ENCODE measurements at regions not wholly inside any gene's neighbourhood (a gene's known extent, or its start where the extent isn't known, plus 50 kb on each side); places are given as distances from the start of the nearest gene placed in this dataset.
A peak's percentile ranks its signal among the peaks of the same experiment; 100 is the strongest.

GRCh38 chr6:27761391-27761790, 150.8 kb downstream of the OR2B2 start:
- peaks cover 96% of the 10 kb centered on the region for H3K27me3 ChIP-seq (ENCODE audit: insufficient read depth, low read length)
- H3K27ac ChIP-seq (ENCODE audit: low read length), result no peak overlapping the region
- H3K9ac ChIP-seq (ENCODE audit: low read depth, low read length), result no peak overlapping the region
- H3K36me3 ChIP-seq (ENCODE audit: insufficient read depth, low read depth, low read length), result no peaks in the 10 kb centered on the region
- no peak overlapping the region for H3K4me3 ChIP-seq (ENCODE audit: low read length)
- H3K9me3 ChIP-seq (ENCODE audit: insufficient read depth, low read depth, low read length), result no peaks in the 10 kb centered on the region
- H3K4me1 ChIP-seq (ENCODE audit: insufficient read depth, low read length), result peaks cover 11% of the 10 kb centered on the region; the same call in 1 of the 2 replicates

- H3K4me1 ChIP-seq (ENCODE audit: insufficient read depth, low read length), result peaks cover 11% of the 10 kb centered on the region; the same call in 1 of the 2 replicates
- H3K9ac ChIP-seq (ENCODE audit: low read depth, low read length), result no peak overlapping the region
- H3K9me3 ChIP-seq (ENCODE audit: insufficient read depth, low read depth, low read length), result no peaks in the 10 kb centered on the region
- no peak overlapping the region for H3K4me3 ChIP-seq (ENCODE audit: low read length)
- H3K27ac ChIP-seq (ENCODE audit: low read length), result no peak overlapping the region
- peaks cover 96% of the 10 kb centered on the region for H3K27me3 ChIP-seq (ENCODE audit: insufficient read depth, low read length)
- no peaks in the 10 kb centered on the region for H3K36me3 ChIP-seq (ENCODE audit: insufficient read depth, low read depth, low read length)
Measured at GRCh38 chr6:27760464-27760863, 151.7 kb downstream of the OR2B2 start.

GRCh38 chr6:27759930-27760329, 152.3 kb downstream of the OR2B2 start:
- no peak overlapping the region for H3K27ac ChIP-seq (ENCODE audit: low read length)
- H3K27me3 ChIP-seq (ENCODE audit: insufficient read depth, low read length), result peaks cover 96% of the 10 kb centered on the region
- no peak overlapping the region for H3K9ac ChIP-seq (ENCODE audit: low read depth, low read length)

GRCh38 chr6:27758491-27758890, 153.7 kb downstream of the OR2B2 start:
- H3K4me1 ChIP-seq (ENCODE audit: insufficient read depth, low read length), result peaks cover 11% of the 10 kb centered on the region; the same call in 1 of the 2 replicates
- no peaks in the 10 kb centered on the region for H3K9me3 ChIP-seq (ENCODE audit: insufficient read depth, low read depth, low read length)
- no peak overlapping the region for H3K9ac ChIP-seq (ENCODE audit: low read depth, low read length)
- no peaks in the 10 kb centered on the region for H3K36me3 ChIP-seq (ENCODE audit: insufficient read depth, low read depth, low read length)
- peak overlapping the region; percentile 35; the same call in 1 of the 2 replicates for H3K4me3 ChIP-seq (ENCODE audit: low read length)
- H3K27me3 ChIP-seq (ENCODE audit: insufficient read depth, low read length), result peaks cover 91% of the 10 kb centered on the region
- no peak overlapping the region for H3K27ac ChIP-seq (ENCODE audit: low read length)

More at GRCh38 chr6:27759930-27760329, 152.3 kb downstream of the OR2B2 start:
- Histone ChIP-seq H3K9me3 (ENCODE audit: insufficient read depth, low read depth, low read length) (no peaks in the 10 kb centered on the region), H3K36me3 (ENCODE audit: insufficient read depth, low read depth, low read length) (no peaks in the 10 kb centered on the region), H3K4me1 (ENCODE audit: insufficient read depth, low read length) (peaks cover 11% of the 10 kb centered on the region; the same call in 1 of the 2 replicates), H3K4me3 (ENCODE audit: low read length) (no peak overlapping the region)

GRCh38 chr6:27757307-27757706, 154.9 kb downstream of the OR2B2 start:
- Histone ChIP-seq H3K9ac (ENCODE audit: low read depth, low read length) (peak overlapping the region; percentile 56; the same call in 1 of the 2 replicates), H3K4me3 (ENCODE audit: low read length) (peak overlapping the region; percentile 64)

GRCh38 chr6:27755768-27756167, 156.4 kb downstream of the OR2B2 start:
- H3K27me3 ChIP-seq (ENCODE audit: insufficient read depth, low read length), result peaks cover 77% of the 10 kb centered on the region
- H3K4me3 ChIP-seq (ENCODE audit: low read length), result no peak overlapping the region
- no peaks in the 10 kb centered on the region for H3K36me3 ChIP-seq (ENCODE audit: insufficient read depth, low read depth, low read length)
- H3K27ac ChIP-seq (ENCODE audit: low read length), result no peak overlapping the region
- no peaks in the 10 kb centered on the region for H3K9me3 ChIP-seq (ENCODE audit: insufficient read depth, low read depth, low read length)
- H3K4me1 ChIP-seq (ENCODE audit: insufficient read depth, low read length), result peaks cover 11% of the 10 kb centered on the region; the same call in 1 of the 2 replicates
- no peak overlapping the region for H3K9ac ChIP-seq (ENCODE audit: low read depth, low read length)

More at GRCh38 chr6:27757307-27757706, 154.9 kb downstream of the OR2B2 start:
- H3K9me3 ChIP-seq (ENCODE audit: insufficient read depth, low read depth, low read length), result no peaks in the 10 kb centered on the region
- peaks cover 11% of the 10 kb centered on the region; the same call in 1 of the 2 replicates for H3K4me1 ChIP-seq (ENCODE audit: insufficient read depth, low read length)
- no peaks in the 10 kb centered on the region for H3K36me3 ChIP-seq (ENCODE audit: insufficient read depth, low read depth, low read length)
- H3K27ac ChIP-seq (ENCODE audit: low read length), result no peak overlapping the region
- H3K27me3 ChIP-seq (ENCODE audit: insufficient read depth, low read length), result peaks cover 80% of the 10 kb centered on the region

- no peaks in the 10 kb centered on the region for H3K9me3 ChIP-seq (ENCODE audit: insufficient read depth, low read depth, low read length)
- H3K4me3 ChIP-seq (ENCODE audit: low read length), result peak overlapping the region; percentile 99; the same call in 1 of the 2 replicates
- no peak overlapping the region for H3K27ac ChIP-seq (ENCODE audit: low read length)
- H3K4me1 ChIP-seq (ENCODE audit: insufficient read depth, low read length), result peaks cover 11% of the 10 kb centered on the region; the same call in 1 of the 2 replicates
- no peaks in the 10 kb centered on the region for H3K36me3 ChIP-seq (ENCODE audit: insufficient read depth, low read depth, low read length)
- peaks cover 71% of the 10 kb centered on the region for H3K27me3 ChIP-seq (ENCODE audit: insufficient read depth, low read length)
- H3K9ac ChIP-seq (ENCODE audit: low read depth, low read length), result no peak overlapping the region
Measured at GRCh38 chr6:27754408-27754782, 157.8 kb downstream of the OR2B2 start.

- H3K36me3 ChIP-seq (ENCODE audit: insufficient read depth, low read depth, low read length), result no peaks in the 10 kb centered on the region
- H3K4me1 ChIP-seq (ENCODE audit: insufficient read depth, low read length), result peaks cover 9% of the 10 kb centered on the region; the same call in 1 of the 2 replicates
- peak overlapping the region; percentile 99 for H3K4me3 ChIP-seq (ENCODE audit: low read length)
- no peaks in the 10 kb centered on the region for H3K9me3 ChIP-seq (ENCODE audit: insufficient read depth, low read depth, low read length)
- H3K27ac ChIP-seq (ENCODE audit: low read length), result no peak overlapping the region
- no peak overlapping the region for H3K9ac ChIP-seq (ENCODE audit: low read depth, low read length)
- peaks cover 71% of the 10 kb centered on the region for H3K27me3 ChIP-seq (ENCODE audit: insufficient read depth, low read length)
Measured at GRCh38 chr6:27753668-27754407, 158.4 kb downstream of the OR2B2 start.

GRCh38 chr6:27752038-27752885, 159.9 kb downstream of the OR2B2 start:
- no peaks in the 10 kb centered on the region for H3K36me3 ChIP-seq (ENCODE audit: insufficient read depth, low read depth, low read length)
- peak overlapping the region; percentile 99 for H3K4me3 ChIP-seq (ENCODE audit: low read length)
- no peak overlapping the region for H3K27ac ChIP-seq (ENCODE audit: low read length)
- H3K9me3 ChIP-seq (ENCODE audit: insufficient read depth, low read depth, low read length), result no peaks in the 10 kb centered on the region
- H3K4me1 ChIP-seq (ENCODE audit: insufficient read depth, low read length), result 0 out of 2 replicates have a peak, but pooled peaks cover 3% of the 10 kb centered on the region
- H3K9ac ChIP-seq (ENCODE audit: low read depth, low read length), result peak overlapping the region; percentile 81; the same call in 1 of the 2 replicates
- peaks cover 71% of the 10 kb centered on the region for H3K27me3 ChIP-seq (ENCODE audit: insufficient read depth, low read length)

GRCh38 chr6:27748661-27749060, 163.5 kb downstream of the OR2B2 start:
- Histone ChIP-seq H3K4me3 (ENCODE audit: low read length) (no peak overlapping the region), H3K9me3 (ENCODE audit: insufficient read depth, low read depth, low read length) (no peaks in the 10 kb centered on the region), H3K9ac (ENCODE audit: low read depth, low read length) (no peak overlapping the region), H3K27ac (ENCODE audit: low read length) (no peak overlapping the region), H3K36me3 (ENCODE audit: insufficient read depth, low read depth, low read length) (no peaks in the 10 kb centered on the region), H3K27me3 (ENCODE audit: insufficient read depth, low read length) (peaks cover 75% of the 10 kb centered on the region), H3K4me1 (ENCODE audit: insufficient read depth, low read length) (no peaks in the 10 kb centered on the region)

GRCh38 chr6:27747637-27748036, 164.6 kb downstream of the OR2B2 start:
- Histone ChIP-seq H3K27me3 (ENCODE audit: insufficient read depth, low read length) (peaks cover 86% of the 10 kb centered on the region), H3K36me3 (ENCODE audit: insufficient read depth, low read depth, low read length) (no peaks in the 10 kb centered on the region), H3K9ac (ENCODE audit: low read depth, low read length) (no peak overlapping the region), H3K4me1 (ENCODE audit: insufficient read depth, low read length) (no peaks in the 10 kb centered on the region), H3K9me3 (ENCODE audit: insufficient read depth, low read depth, low read length) (no peaks in the 10 kb centered on the region), H3K27ac (ENCODE audit: low read length) (no peak overlapping the region), H3K4me3 (ENCODE audit: low read length) (no peak overlapping the region)
